Neural cell (in vitro differentiated cells): ENCODE measurements at regions not wholly inside any gene's neighbourhood (a gene's known extent, or its start where the extent isn't known, plus 50 kb on each side); places are given as distances from the start of the nearest gene placed in this dataset.

Experiments used
- H2AFZ ChIP-seq: fragments of 200-600, 300-800 bp; sonication (generic), shearing (Covaris generic); 2 replicates; pipeline ENCODE4 v1.6.0; 2014; ENCODE audit warnings: low read depth, mild to moderate bottlenecking, antibody characterized with exemption, low read length, moderate library complexity
- H3F3A ChIP-seq: fragments of 200-600 bp; shearing (Covaris generic); 2 replicates; pipeline ENCODE4 v1.6.1; 2016; ENCODE audit warnings: mild to moderate bottlenecking, moderate library complexity, mixed read lengths, antibody characterized with exemption, low read length; ENCODE audit not compliant: insufficient read depth, poor library complexity, severe bottlenecking
- H3K27ac ChIP-seq: fragments of 200-600, 300-800 bp; sonication (generic), shearing (Covaris generic); 2 replicates; pipeline ENCODE4 v1.5.1; 2014; ENCODE audit warnings: mild to moderate bottlenecking, low read length, moderate library complexity
- H3K27me3 ChIP-seq: fragments of 300-800, 200-600 bp; sonication (generic), shearing (Covaris generic); 2 replicates; pipeline ENCODE4 v1.6.0; 2014; ENCODE audit warnings: mild to moderate bottlenecking, low read depth, low read length, moderate library complexity; ENCODE audit not compliant: insufficient read depth
- H3K36me3 ChIP-seq: fragments of 300-800, 200-600 bp; sonication (generic), shearing (Covaris generic); 2 replicates; pipeline ENCODE4 v1.5.1; 2014; ENCODE audit warnings: mild to moderate bottlenecking, antibody characterized with exemption, low read length, moderate library complexity; ENCODE audit not compliant: insufficient read depth
- H3K4me2 ChIP-seq: fragments of 300-800, 200-600 bp; sonication (generic), shearing (Covaris generic); 2 replicates; pipeline ENCODE4 v1.6.0; 2014; ENCODE audit warnings: mild to moderate bottlenecking, low read length
- H3K4me3 ChIP-seq: fragments of 300-800, 200-600 bp; sonication (generic), shearing (Covaris generic); 2 replicates; pipeline ENCODE4 v1.5.1; 2014; ENCODE audit warnings: mild to moderate bottlenecking, low read length, moderate library complexity
- H3K79me2 ChIP-seq: fragments of 200-600 bp; shearing (Covaris generic); replicated peaks from 2 replicates; pipeline ENCODE4 v1.6.0; 2014; ENCODE audit warnings: mild to moderate bottlenecking, low read length, moderate library complexity; ENCODE audit not compliant: insufficient read depth
- H3K9ac ChIP-seq: fragments of 300-800, 200-600 bp; sonication (generic), shearing (Covaris generic); 2 replicates; pipeline ENCODE4 v1.6.1; 2016; ENCODE audit warnings: mild to moderate bottlenecking, low read length, mixed read lengths
- H3K9me2 ChIP-seq: fragments of 200-600 bp; shearing (Covaris generic); 2 replicates; pipeline ENCODE4 v1.6.1; 2016; ENCODE audit warnings: mild to moderate bottlenecking, low read length, mixed read lengths; ENCODE audit not compliant: insufficient read depth
- H3K9me3 ChIP-seq: fragments of 200-600, 300-800 bp; sonication (generic), shearing (Covaris generic); 2 replicates; pipeline ENCODE4 v1.6.1; 2016; ENCODE audit warnings: mild to moderate bottlenecking, mixed run types, low read length, moderate library complexity, mixed read lengths
- H4K20me1 ChIP-seq: fragments of 200-600 bp; shearing (Covaris generic); 2 replicates; pipeline ENCODE4 v1.6.1; 2016; ENCODE audit warnings: mild to moderate bottlenecking, mixed run types; ENCODE audit not compliant: insufficient read depth
- CTCF ChIP-seq: fragments of 450-650 bp; IDR thresholded peaks from 2 replicates; pipeline ENCODE4 v1.5.1; 2014; ENCODE audit warnings: antibody characterized with exemption, mild to moderate bottlenecking, moderate library complexity; ENCODE audit not compliant: poor library complexity, severe bottlenecking
- EP300 ChIP-seq: fragments of 450-650 bp; conservative IDR thresholded peaks from 2 replicates; pipeline ENCODE4 v1.6.1; 2014; ENCODE audit warnings: antibody characterized with exemption, mild to moderate bottlenecking, moderate library complexity; ENCODE audit not compliant: poor library complexity, severe bottlenecking
- EZH2 ChIP-seq: fragments of 200-600, 300-800 bp; shearing (Covaris generic), sonication (generic); IDR thresholded peaks from 2 replicates; pipeline ENCODE4 v1.6.1; 2014; ENCODE audit warnings: antibody characterized with exemption, low read length, borderline replicate concordance, mild to moderate bottlenecking; ENCODE audit not compliant: insufficient read depth, poor library complexity, severe bottlenecking
- MXI1 ChIP-seq: fragments of 450-650 bp; conservative IDR thresholded peaks from 2 replicates; pipeline ENCODE4 v1.6.1; 2014; ENCODE audit warnings: antibody characterized with exemption, mild to moderate bottlenecking; ENCODE audit not compliant: poor library complexity, severe bottlenecking
- POLR2AphosphoS5 ChIP-seq: IDR thresholded peaks from 2 replicates; pipeline ENCODE4 v1.6.1; 2012
- RAD21 ChIP-seq: fragments of 450-650 bp; conservative IDR thresholded peaks from 2 replicates; pipeline ENCODE4 v1.6.1; 2014; ENCODE audit warnings: antibody characterized with exemption, mild to moderate bottlenecking, moderate library complexity
- REST ChIP-seq: IDR thresholded peaks from 2 replicates; pipeline ENCODE4 v1.6.1; 2012; ENCODE audit warnings: borderline replicate concordance
- SMC3 ChIP-seq: fragments of 450-650 bp; conservative IDR thresholded peaks from 2 replicates; pipeline ENCODE4 v1.6.1; 2014; ENCODE audit warnings: antibody characterized with exemption, mild to moderate bottlenecking, moderate library complexity; ENCODE audit not compliant: poor library complexity
- TAF1 ChIP-seq: IDR thresholded peaks from 2 replicates; pipeline ENCODE4 v1.6.1; 2012; ENCODE audit warnings: low read depth

GRCh38 chr6:90439586-90439985 is 142.9 kb upstream of the BACH2 start:
- Histone ChIP-seq H3K9ac (no peak overlapping the region), H4K20me1 (no peaks in the 10 kb centered on the region), H3K9me2 (no peaks in the 10 kb centered on the region), H3K27ac (peak overlapping the region; percentile 51), H3K36me3 (no peaks in the 10 kb centered on the region), H3K79me2 (no peaks in the 10 kb centered on the region), H3K27me3 (no peaks in the 10 kb centered on the region), H3K4me3 (no peak overlapping the region), H3K9me3 (no peaks in the 10 kb centered on the region), H3K4me2 (peak overlapping the region; percentile 10), H3F3A (no peaks in the 10 kb centered on the region), H2AFZ (no peak overlapping the region)
- peak; percentile 76 for TF ChIP-seq EP300
- TF ChIP-seq CTCF, result no peak

- no peaks in the 10 kb centered on the region for H3F3A ChIP-seq
- no peak overlapping the region for H2AFZ ChIP-seq
- no peak for TF ChIP-seq TAF1
- no peak for TF ChIP-seq RAD21
- TF ChIP-seq POLR2AphosphoS5, result no peak
- no peak for TF ChIP-seq MXI1
- TF ChIP-seq SMC3, result no peak
- TF ChIP-seq REST, result no peak
- TF ChIP-seq EZH2, result no peak
- TF ChIP-seq EP300, result no peak
- TF ChIP-seq CTCF, result no peak
- H3K27me3 ChIP-seq, result no peaks in the 10 kb centered on the region
- H4K20me1 ChIP-seq, result no peaks in the 10 kb centered on the region
- H3K27ac ChIP-seq, result no peak overlapping the region
- H3K9me3 ChIP-seq, result no peaks in the 10 kb centered on the region
- no peaks in the 10 kb centered on the region for H3K36me3 ChIP-seq
- H3K9me2 ChIP-seq, result no peaks in the 10 kb centered on the region
- H3K9ac ChIP-seq, result no peak overlapping the region
- no peak overlapping the region for H3K4me2 ChIP-seq
- no peak overlapping the region for H3K4me3 ChIP-seq
- H3K79me2 ChIP-seq, result no peaks in the 10 kb centered on the region
Measured at GRCh38 chr6:90436403-90436802, 139.8 kb upstream of the BACH2 start.
